Fibroblast of lung (primary cell): ENCODE measurements at regions not wholly inside any gene's neighbourhood (a gene's known extent, or its start where the extent isn't known, plus 50 kb on each side); places are given as distances from the start of the nearest gene placed in this dataset.
A peak's percentile ranks its signal among the peaks of the same experiment; 100 is the strongest.

ENCODE experiments used
- DNase-seq, 2 donors: peaks; one replicate each; pipeline versions ENCODE4 v3.0.0 to v3.0.0-alpha.2; 2010; ENCODE audit warnings: low read depth in 2 of 2
- H2AFZ ChIP-seq: 2 replicates; pipeline ENCODE4 v1.5.1; 2012; ENCODE audit warnings: low read length, control low read depth, inconsistent platforms
- H3K27ac ChIP-seq: 2 replicates; pipeline ENCODE4 v1.5.1; 2011; ENCODE audit warnings: low read length, control low read depth; ENCODE audit not compliant: insufficient read depth
- H3K27me3 ChIP-seq: 2 replicates; pipeline ENCODE4 v1.5.1; 2011; ENCODE audit warnings: mild to moderate bottlenecking, low read length; ENCODE audit not compliant: control insufficient read depth, insufficient read depth
- H3K36me3 ChIP-seq: 2 replicates; pipeline ENCODE4 v1.5.1; 2011; ENCODE audit warnings: low read length; ENCODE audit not compliant: control insufficient read depth, insufficient read depth
- H3K4me1 ChIP-seq: 2 replicates; pipeline ENCODE4 v1.5.1; 2011; ENCODE audit warnings: low read length; ENCODE audit not compliant: control insufficient read depth, insufficient read depth; ENCODE audit errors: extremely low read depth
- H3K4me2 ChIP-seq: 2 replicates; pipeline ENCODE4 v1.5.1; 2011; ENCODE audit warnings: low read length, control low read depth; ENCODE audit not compliant: insufficient read depth; ENCODE audit errors: extremely low read depth
- H3K4me3 ChIP-seq, 4 experiments: fragments of 200-600 bp in 1 of 4; sonication (generic) in 1 of 4; replicated peaks in 1 of 4; 2 replicates each; pipeline ENCODE4 v1.5.1; 2011 to 2016; ENCODE audit warnings: low read length in 4 of 4, low read depth in 3 of 4, mild to moderate bottlenecking in 3 of 4, control low read depth in 2 of 4, inconsistent platforms in 1 of 4, mixed read lengths in 1 of 4; ENCODE audit not compliant: insufficient read depth in 1 of 4; ENCODE audit errors: control extremely low read depth in 1 of 4
- H3K79me2 ChIP-seq: 2 replicates; pipeline ENCODE4 v1.5.1; 2012; ENCODE audit warnings: mild to moderate bottlenecking, low read length, inconsistent platforms; ENCODE audit not compliant: control insufficient read depth, insufficient read depth
- H3K9ac ChIP-seq: 2 replicates; pipeline ENCODE4 v1.5.1; 2011; ENCODE audit warnings: mild to moderate bottlenecking, low read length, control low read depth; ENCODE audit not compliant: insufficient read depth
- H3K9me3 ChIP-seq: 2 replicates; pipeline ENCODE4 v1.5.1; 2012; ENCODE audit warnings: low read depth, low read length; ENCODE audit not compliant: control insufficient read depth, insufficient read depth
- H4K20me1 ChIP-seq: 2 replicates; pipeline ENCODE4 v1.5.1; 2011; ENCODE audit warnings: low read length; ENCODE audit not compliant: control insufficient read depth, insufficient read depth; ENCODE audit errors: extremely low read depth
- CTCF ChIP-seq, 2 donors: IDR thresholded peaks in 1 of 2; conservative IDR thresholded peaks in 1 of 2; 1 replicate in 1 of 2; 2 replicates in 1 of 2; pipeline ENCODE4 v1.5.1; 2011 to 2012; ENCODE audit warnings: low read length in 2 of 2, control low read depth in 1 of 2, inconsistent platforms in 1 of 2, low read depth in 1 of 2, mild to moderate bottlenecking in 1 of 2
- EZH2 ChIP-seq: IDR thresholded peaks from 2 replicates; pipeline ENCODE4 v1.5.1; 2012; ENCODE audit warnings: low read length, control low read depth, mild to moderate bottlenecking; ENCODE audit errors: missing control alignments

GRCh38 chr10:3890602-3891352, 105.8 kb upstream of the KLF6 start:
- Histone ChIP-seq H3K36me3 (no peaks in the 10 kb centered on the region), H3K9ac (no peak overlapping the region)

GRCh38 chr10:3889961-3890522, 105.0 kb upstream of the KLF6 start:
- Histone ChIP-seq H3K36me3 (no peaks in the 10 kb centered on the region), H3K9me3 (no peaks in the 10 kb centered on the region), H4K20me1 (no peaks in the 10 kb centered on the region), H3K27ac (no peak overlapping the region), H3K4me1 (peaks cover 22% of the 10 kb centered on the region), H2AFZ (no peak overlapping the region), H3K4me3 (no peak overlapping the region), H3K9ac (no peak overlapping the region), H3K27me3 (no peaks in the 10 kb centered on the region), H3K79me2 (no peaks in the 10 kb centered on the region), H3K4me2 (peak overlapping the region; percentile 18)
- peak in 1 of 2 donors; percentile 95 for DNase-seq
- TF ChIP-seq CTCF (conservative IDR thresholded peaks at IDR 0.05 in 1 of 2, IDR thresholded peaks at IDR 0.05 in 1 of 2; ENCODE audit: low read depth in 1 of 2, low read length in 2 of 2), result no peak
- no peak for TF ChIP-seq EZH2

More at GRCh38 chr10:3890602-3891352, 105.8 kb upstream of the KLF6 start:
- no peak overlapping the region for H3K4me2 ChIP-seq
- no peak overlapping the region for H2AFZ ChIP-seq
- TF ChIP-seq CTCF (conservative IDR thresholded peaks at IDR 0.05 in 1 of 2, IDR thresholded peaks at IDR 0.05 in 1 of 2; ENCODE audit: low read depth in 1 of 2, low read length in 2 of 2), result no peak
- peaks cover 22% of the 10 kb centered on the region for H3K4me1 ChIP-seq
- no peak for DNase-seq
- H3K9me3 ChIP-seq, result no peaks in the 10 kb centered on the region
- no peak overlapping the region for H3K27ac ChIP-seq
- no peaks in the 10 kb centered on the region for H3K79me2 ChIP-seq
- H4K20me1 ChIP-seq, result no peaks in the 10 kb centered on the region
- no peak overlapping the region for H3K4me3 ChIP-seq
- H3K27me3 ChIP-seq, result no peaks in the 10 kb centered on the region

- DNase-seq, result peak; percentile 78 to 95
- no peaks in the 10 kb centered on the region for H3K9me3 ChIP-seq
- no peak for TF ChIP-seq CTCF (conservative IDR thresholded peaks at IDR 0.05 in 1 of 2, IDR thresholded peaks at IDR 0.05 in 1 of 2; ENCODE audit: low read depth in 1 of 2, low read length in 2 of 2)
- no peak for TF ChIP-seq EZH2
- H3K4me2 ChIP-seq, result no peak overlapping the region
- peak overlapping the region; percentile 46 for H2AFZ ChIP-seq
- H3K27ac ChIP-seq, result peak overlapping the region; percentile 94
- H3K27me3 ChIP-seq, result no peaks in the 10 kb centered on the region
- H3K4me3 ChIP-seq, result no peak overlapping the region
- H3K36me3 ChIP-seq, result no peaks in the 10 kb centered on the region
- no peaks in the 10 kb centered on the region for H4K20me1 ChIP-seq
- H3K9ac ChIP-seq, result peak overlapping the region; percentile 42
- no peaks in the 10 kb centered on the region for H3K79me2 ChIP-seq
- peaks cover 19% of the 10 kb centered on the region for H3K4me1 ChIP-seq
These were observed 103.0 kb upstream of the KLF6 start for GRCh38 chr10:3887885-3888476.
